NCI-H2196 treated with DMSO at 0.1 percent for 48 hours (cell line): ENCODE measurements at regions not wholly inside any gene's neighbourhood (a gene's known extent, or its start where the extent isn't known, plus 50 kb on each side); places are given as distances from the start of the nearest gene placed in this dataset.

Source experiments
- DNase-seq: peaks from one replicate; lab custom pipeline; 2025; ENCODE audit not compliant: unreplicated experiment; lab: John Stamatoyannopoulos, UW

DNA sequence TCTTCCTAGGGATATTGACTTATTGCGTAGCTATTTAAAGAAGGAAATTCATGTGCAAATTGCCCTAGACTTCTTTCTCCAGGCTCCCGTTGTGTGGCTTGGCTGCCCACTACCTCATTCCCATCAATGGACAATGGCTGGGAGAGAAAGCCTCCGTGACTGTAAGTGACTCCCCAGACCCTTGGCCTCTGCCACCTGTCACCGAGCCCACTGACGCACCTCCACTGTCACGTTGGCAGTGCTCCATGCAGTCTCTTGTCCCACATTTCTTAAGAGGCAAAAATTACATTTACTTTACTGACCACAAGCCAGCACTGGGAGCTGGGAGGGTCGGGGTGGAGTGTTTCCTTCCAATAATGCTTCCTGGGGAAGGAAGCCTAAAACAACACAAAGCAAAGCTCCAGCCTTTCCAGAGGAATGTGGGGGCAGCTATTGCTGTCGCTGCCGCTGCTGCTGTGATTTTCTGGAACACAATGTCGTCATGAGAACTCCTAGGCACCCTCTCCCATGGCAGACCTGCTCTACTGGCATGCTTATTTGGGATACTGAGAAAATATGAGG is 89.7 kb upstream of the STEAP1B start:
- no peak for DNase-seq

DNA sequence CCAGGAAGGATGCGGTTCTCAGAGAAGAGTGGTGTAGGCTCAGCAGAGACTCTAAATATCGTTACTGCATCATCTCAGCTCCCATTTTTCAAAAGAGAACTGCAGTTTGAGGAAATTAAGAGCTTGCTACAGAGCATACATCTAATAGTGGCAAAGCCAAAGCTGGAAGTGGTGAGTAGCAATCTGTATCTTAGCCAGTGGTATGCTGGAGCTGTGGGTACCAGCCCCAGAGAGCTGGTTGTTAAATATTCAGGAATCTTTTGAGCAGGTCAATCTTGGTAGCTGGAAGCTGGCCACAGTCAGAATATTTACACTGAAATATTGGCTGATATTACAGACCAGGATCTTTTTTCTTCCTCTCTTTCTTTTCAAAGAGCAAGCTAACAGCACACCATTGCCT is 88.4 kb upstream of the STEAP1B start:
- DNase-seq, result no peak

DNA sequence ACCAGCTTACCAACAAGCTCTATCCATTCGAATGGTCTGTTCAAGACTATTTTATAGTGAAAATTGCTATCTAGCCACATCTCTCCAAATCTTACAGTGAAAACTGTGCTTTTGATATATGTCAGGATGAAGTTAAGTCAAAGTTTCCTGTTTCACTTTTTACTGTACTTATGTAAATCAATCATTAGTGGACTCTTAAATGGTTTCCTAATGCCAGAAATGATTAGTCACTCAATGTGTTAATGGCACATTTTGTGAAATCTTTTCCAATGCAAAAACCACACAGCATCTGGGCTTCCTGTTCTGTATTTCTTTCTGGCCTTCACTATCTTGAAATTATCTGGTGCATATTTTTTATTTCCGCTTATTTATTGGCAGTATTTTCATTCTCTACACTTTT is 87.3 kb upstream of the STEAP1B start:
- no peak for DNase-seq

DNA sequence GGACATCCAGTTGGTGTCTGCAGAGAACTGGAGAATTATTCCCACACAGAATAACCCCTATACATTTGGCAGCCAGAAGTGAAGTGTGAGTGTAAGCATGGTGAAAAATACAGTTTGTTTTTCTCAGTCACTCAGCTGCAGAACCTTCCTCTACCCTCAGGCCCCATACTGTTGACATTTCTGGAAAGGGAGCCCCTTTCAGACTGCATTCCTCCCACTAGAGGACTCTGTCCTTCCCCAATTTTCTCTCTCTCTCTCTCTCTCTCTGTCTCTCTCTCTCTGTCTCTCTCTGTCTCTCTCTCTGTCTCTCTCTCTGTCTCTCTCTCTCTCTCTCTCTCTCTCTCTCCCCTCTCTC is 86.8 kb upstream of the STEAP1B start:
- DNase-seq, result no peak

DNA sequence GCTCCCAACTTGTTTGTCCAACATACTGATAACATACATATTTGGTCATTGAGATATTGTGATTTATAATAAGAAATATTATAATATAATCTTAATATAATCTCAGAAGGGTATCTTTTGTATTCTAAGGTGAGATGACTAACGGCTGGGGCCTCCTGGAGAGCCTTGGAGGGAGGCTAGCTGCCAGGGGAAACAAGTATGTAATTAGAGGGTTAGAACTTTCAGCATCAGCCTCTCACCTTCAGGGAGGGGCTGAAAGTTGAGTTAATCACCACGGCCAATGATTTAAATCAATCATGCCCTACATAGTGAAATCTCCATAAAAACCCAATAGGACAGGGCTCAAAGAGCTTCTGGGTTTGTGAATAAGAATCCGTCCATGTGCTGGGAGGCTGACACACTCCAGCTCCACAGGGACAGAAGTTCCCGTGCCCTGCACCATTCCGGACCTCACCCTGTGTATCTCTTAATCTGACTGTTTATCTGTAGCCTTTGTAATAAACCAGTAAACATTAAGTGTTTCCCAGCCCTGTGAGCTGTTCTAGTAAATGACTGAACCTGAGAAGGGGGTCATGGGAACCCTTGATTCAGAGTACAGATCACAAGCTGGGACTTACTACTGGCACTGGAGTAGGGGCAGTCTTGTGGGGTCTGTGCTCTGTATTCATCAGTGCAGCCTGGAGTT is 86.3 kb upstream of the STEAP1B start:
- no peak for DNase-seq

DNA sequence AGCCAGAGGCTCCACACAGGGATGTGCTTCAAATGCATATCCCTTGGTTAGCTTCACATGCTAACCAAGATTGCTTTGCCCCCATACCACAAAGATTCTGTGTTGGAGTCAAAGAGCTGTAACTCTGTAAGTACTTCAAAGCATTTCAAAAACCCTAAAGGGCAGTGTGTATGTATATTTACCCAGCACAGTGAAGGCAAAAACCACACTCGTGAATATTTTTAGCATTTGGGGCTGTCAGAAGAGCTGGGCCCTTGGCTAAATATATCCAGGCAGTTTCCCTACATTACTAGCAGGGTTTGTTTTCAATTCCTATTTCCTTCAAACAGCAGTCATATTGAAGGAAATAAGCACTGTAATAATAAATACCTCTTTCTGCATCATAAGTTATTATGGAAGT is 84.2 kb upstream of the STEAP1B start:
- no peak for DNase-seq

DNA sequence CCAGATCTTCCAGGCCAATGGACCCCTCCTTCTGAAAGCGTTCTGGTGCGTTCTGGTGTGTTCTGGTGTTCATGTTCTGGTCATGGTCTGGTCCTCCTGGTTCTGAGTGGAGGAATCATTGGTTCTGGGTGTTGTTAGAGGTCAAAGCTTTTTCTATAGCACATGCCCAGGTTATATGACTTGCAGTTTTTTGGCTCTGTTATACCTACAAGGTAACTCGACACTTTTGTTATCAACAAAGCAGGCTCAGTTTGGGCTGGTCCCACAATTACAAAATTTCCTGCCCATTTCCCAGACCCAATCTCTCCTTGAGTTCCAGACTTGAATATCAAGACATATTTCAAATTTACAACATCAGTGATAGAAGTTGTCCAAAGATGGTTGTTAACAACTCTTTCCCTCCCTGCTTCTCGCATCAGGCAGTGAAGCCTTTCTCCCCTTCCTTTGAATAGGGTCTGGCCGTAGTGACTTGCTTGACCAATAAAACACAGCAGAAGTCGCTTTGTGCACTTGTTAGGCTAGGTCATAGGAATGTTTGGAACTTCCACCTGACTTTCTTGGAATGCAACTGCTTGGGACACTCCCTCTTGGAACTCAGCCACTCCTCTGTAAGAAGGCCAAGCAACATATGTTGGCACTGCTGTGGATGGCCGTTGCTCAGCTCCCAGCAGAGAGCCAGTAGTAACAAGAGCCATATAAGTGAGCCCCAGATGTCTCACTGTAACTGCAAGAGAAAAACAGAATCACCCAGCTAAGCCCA is 83.1 kb upstream of the STEAP1B start:
- DNase-seq, result no peak

DNA sequence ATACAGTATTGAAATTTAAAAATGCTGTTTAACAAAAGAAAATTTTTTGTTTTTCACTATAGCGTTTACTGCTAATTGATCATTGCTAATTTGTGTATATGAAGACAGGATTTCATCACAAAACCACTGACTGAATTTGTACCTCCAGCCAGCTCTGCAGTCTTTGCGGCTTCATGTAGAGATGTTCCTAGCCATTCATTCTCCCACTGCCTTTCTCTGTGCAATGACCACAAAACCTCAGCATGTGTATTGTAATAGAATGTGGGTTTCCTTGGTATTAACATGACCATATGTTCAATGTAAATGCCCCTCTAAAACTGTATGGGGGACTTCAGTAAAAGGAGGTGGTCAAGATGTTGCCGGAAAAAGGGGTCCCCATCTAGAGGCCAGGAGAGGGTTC is 81.1 kb upstream of the STEAP1B start:
- no peak for DNase-seq

DNA sequence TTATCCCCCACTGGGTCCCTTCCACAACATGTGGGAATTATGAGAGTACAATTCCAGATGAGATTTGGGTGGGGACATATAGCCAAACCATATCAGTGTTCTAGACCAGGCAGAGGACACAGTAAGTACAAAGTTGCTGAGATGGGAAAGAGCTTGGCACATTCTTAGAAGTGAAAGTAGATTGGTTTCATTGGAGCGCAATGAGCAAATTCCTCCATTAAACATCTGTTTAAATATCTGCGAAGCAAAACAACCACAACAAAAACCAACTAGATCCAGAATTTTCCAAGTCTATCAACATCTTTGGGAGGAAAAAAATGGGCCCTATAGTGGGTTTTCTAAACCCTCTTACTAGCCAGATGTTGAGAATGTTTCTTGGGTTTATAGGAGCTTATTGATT is 80.0 kb upstream of the STEAP1B start:
- no peak for DNase-seq

DNA sequence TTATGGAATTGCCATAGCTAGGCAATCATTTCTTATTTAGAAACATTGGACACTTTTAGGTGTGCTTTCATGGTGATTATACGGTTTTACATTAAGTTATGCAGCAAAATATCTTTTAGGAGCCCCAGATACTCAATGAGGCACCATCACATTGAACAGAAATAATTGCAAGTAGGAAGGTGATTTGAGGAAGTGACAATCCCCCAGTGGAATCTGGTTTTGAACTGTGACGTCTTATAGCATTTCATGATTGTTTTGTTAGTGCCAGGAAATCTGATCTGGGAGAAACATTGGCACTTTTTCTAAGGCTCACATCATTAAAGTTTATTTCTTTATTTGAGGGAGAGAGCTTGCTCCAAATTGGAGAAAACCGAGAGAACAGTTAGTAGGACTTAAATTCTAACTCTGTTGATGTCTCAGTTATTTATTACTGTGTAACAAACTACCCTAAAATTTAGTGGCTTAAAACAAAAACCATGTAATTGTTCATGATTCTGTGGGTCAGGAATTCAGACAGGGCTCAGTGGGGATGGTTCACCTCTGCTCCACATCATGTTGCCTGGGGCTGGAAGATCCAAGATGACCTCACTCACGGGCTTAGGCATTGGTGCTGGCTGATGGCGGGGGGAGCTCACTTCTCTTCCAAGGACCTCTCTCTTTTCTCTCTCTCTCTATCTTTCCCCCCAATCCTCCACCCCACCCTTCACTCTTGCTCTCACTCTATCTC is 78.2 kb upstream of the STEAP1B start:
- no peak for DNase-seq

DNA sequence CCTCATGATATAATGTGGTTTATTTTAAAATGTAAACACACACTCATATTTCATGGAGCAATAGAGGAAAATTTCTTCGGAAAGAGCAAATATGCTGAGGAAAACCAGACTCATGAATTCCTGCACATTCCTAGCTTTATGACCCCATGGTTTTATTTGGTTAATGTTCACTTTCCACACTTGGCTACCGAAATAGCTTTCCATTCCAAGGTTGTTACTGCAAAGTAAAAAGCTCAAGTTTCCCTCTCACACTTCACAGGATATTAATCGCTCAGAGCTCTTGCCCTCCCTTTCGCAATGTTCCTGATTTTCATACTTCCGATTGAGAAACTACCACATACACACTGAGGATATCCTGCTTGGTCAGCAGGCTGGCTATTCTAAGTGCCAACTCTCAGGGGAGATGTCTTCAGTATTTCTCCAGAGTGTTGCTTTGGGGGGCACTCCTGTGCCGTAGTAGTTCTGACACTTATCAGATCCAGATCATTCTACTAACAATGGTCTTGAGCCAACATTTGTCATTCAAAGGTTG is 77.5 kb upstream of the STEAP1B start:
- no peak for DNase-seq

DNA sequence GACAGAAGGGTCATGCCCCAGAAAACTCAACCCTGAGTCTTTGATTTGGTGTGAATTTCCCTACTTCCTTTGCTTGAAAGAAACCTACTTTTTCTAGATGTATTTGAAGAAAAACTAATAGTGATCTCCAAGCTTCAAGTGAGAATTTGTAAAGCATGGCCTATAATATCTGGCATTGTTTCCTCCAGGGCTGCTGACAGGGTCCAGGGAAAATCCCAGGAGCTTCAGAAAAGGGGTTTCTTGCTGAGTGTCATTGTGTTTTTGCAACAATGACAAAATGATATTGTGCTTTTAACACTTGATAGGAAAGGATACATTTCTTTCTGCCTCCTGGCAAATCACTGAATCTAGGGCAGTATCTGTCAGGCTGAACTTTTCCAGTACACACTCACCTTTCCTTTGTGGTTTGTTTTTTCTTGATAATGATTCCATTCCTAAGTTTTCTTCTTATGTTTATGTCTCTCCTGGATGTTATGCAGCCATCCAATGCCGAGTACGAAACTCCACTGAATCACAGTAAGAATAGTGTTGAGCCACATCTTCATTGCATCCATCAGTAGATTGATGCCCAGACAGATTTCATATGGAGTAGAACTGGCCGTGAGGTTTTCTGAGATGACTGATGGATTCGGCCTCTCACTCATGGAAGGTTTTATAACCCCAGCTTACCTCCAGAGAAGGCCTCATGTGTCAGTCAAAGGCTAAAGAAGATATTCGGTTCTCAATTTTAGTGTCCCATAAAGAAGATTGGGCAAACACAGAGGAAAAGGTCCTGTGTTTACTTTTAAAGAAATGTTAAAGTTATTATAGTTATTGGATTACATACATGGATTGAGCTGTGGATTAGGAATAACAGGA is 76.9 kb upstream of the STEAP1B start:
- DNase-seq, result no peak

DNA sequence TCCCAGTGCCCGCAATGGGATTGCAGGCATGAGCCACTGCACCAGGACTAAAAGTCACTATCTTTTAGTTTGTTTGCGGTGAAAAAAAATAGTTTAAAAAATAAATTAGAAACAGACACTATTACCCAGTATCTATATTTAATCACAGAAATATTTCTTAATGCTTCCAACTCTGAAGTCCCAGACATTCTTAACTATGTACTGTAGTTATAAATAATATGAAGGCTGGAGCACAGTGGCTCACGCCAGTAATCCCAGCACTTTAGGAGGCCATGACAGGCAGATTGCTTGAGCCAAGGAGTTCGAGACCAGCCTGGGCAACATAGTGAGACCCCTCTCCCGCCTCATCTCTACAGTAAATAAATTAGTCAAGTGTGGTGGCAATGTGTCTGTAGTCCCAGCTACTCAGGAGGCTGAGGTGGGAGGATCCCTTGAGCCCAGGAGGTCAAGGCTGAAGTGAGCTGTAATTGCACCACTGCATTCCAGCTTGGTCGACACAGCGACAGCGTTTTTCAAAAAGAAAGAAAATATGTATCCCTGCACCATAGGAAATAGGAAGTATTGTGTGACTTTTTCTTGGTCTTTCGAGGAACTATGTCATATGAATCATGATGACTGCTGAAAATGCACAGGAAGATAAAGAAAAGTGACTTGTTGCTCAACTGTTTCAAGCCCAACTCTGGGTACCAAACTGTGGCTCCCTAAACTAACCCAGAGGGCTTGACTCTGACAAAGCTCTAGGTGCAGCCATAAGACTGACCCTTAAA is 74.9 kb upstream of the STEAP1B start:
- DNase-seq, result no peak

DNA sequence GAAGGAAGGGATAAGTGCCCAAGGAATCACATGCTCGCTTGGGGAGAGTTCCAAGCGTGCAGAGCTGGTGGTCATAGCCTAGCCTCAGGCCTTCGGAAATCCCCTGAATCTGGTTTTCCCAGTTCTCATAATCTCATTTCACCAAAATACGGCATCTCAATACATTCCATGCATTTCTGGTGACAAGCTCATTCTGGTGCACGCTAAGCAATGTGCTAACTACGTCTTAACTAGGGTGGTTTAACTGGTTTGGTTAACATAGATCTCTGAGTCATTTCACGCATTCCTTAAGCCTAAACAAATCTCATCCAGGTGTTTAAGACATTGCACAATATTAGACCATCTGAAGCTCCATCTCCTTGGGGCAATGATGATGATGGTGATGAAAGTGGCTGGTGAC is 72.9 kb upstream of the STEAP1B start:
- DNase-seq, result no peak

DNA sequence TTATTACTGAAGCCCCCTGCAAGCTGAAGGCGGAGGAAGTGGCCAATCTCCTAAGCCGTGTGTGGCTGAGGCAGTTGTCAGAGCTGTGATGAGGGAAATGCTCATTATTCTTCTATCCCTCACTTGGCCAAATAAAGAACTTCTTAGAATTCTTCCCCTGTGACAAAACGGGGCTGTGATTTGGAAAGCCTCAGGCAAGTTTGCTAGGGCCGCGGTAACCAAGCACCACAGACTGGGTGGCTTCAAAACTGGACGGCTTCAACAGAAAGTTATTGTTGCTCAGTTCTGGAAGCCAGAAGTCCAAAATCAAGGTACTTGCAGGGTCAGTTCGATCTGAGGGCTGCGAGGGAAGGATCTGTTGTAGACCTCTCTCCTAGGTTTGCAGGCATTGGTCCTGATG is 72.3 kb upstream of the STEAP1B start:
- no peak for DNase-seq

DNA sequence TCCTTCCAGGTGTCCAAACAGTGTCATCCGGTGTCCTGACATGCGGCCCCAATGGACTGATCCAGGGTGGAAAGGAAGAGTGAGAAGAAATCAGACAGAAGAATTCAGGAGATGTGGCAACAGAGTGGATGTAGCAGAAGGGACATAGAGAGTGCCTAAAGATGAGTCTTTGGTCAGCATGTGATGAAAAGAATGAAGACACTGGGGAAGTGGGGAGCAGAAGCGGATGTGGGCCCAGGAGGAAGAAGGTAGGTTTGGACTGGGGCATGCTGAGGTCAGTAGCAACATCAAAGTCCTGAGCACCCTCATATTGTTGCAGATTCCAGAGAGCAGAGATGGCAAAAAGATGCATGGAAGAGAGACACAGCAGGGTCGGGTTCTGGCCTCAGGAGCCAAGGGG is 71.8 kb upstream of the STEAP1B start:
- DNase-seq, result no peak

DNA sequence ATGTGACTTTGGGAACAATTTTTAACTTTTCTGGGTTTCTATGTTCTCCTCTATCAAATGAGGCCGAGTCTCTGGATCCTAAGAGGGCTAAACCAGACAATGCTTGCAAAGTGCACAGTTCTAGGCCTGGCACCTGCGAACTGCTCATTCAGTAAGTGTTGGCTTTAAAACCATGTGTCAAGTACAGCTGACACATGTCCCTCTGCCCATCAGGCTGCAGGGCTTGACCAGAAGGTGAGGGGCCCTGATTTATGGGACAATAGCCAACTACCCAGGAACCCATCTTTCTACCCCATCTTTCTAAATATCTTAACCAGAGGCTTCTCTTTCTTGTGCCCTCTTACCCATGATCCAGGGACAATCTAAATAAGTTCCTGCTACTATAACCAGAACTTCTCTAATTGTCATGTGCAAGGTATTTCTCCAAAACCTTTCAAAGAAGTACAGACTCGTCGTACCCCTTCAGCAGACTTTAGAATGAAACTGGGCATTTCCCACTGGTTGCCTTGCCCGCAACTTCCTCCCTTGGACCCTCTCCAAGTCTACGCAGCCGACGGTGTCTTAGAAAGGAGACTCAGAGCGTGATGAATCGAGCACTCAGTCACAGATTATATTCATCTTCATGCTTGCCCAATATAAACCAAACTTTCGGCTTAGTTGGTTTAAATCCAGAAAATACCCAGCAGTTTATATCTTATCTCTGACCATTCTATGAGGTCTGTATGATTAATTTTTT is 69.8 kb upstream of the STEAP1B start:
- no peak for DNase-seq

DNA sequence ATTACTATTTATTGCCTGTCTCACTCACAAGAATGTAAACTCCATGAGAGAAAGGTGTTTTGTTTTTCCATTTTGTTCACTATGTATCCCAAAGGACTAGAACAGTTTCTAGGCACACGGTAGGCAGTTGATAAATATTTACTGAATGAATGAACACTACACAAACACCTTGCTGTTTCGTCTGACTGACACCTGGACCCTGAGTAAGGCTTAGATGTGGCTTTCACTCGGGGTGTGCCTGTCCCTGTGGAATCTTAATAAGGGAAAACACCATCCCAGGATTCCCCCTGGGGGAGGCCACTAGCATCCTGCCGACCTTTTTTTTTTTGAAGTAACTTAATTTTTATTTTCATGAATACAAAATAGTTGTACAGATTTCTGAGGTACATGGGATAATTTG is 66.6 kb upstream of the STEAP1B start:
- DNase-seq, result no peak

DNA sequence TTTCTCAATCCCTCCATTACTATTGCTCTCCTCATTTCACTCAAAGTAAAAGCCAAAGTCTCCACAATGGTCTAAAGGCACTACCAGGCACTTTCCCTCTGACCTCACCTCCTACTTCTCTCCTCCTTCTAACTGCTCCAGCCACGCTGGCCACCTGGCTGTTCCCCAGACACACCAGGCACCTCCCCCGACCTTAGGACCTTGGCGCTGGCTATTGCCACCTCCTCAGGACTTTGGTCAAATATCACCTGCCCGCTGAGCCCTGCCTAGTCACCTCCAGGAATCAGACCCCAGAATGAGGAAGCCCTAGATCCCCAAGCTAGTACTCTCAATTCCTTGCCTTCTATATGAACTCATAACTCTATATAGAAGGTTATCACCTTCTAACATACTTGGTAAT is 66.2 kb upstream of the STEAP1B start:
- no peak for DNase-seq
